Aorta (tissue), 5 donors: ENCODE measurements at regions not wholly inside any gene's neighbourhood (a gene's known extent, or its start where the extent isn't known, plus 50 kb on each side); places are given as distances from the start of the nearest gene placed in this dataset.

Source experiments
- ATAC-seq: fragments of 200-7000 bp; cut with Tn5 transposase; one replicate; pipeline ENCODE4 v1.9.1; 2022; ENCODE audit warnings: moderate library complexity; ENCODE audit not compliant: low FRiP score
- DNase-seq, 2 donors: peaks; one replicate each; pipeline ENCODE4 v3.0.0-alpha.2; 2020
- H3K27ac ChIP-seq, 2 donors: one replicate each; pipeline ENCODE4 v1.5.1; 2013; ENCODE audit warnings: low read length in 2 of 2, mild to moderate bottlenecking in 2 of 2, moderate library complexity in 2 of 2, control low read depth in 1 of 2, inconsistent platforms in 1 of 2, low read depth in 1 of 2
- H3K27me3 ChIP-seq, 2 donors: one replicate each; pipeline ENCODE4 v1.6.1; 2013; ENCODE audit warnings: control low read depth in 1 of 2, low read length in 1 of 2, mild to moderate bottlenecking in 1 of 2, moderate library complexity in 1 of 2; ENCODE audit not compliant: insufficient read depth in 2 of 2, control insufficient read depth in 1 of 2
- H3K36me3 ChIP-seq, 2 donors: one replicate each; pipeline ENCODE4 v1.6.1; 2013; ENCODE audit warnings: control low read depth in 1 of 2, low read length in 1 of 2, mild to moderate bottlenecking in 1 of 2; ENCODE audit not compliant: insufficient read depth in 2 of 2, control insufficient read depth in 1 of 2
- H3K4me1 ChIP-seq, 2 donors: one replicate each; pipeline ENCODE4 v1.6.1; 2013; ENCODE audit warnings: low read length in 2 of 2, control low read depth in 1 of 2, mild to moderate bottlenecking in 1 of 2, moderate library complexity in 1 of 2; ENCODE audit not compliant: insufficient read depth in 2 of 2, control insufficient read depth in 1 of 2
- H3K4me3 ChIP-seq, 2 donors: one replicate each; pipeline ENCODE4 v1.5.1; 2013; ENCODE audit warnings: low read length in 2 of 2, control low read depth in 1 of 2, mild to moderate bottlenecking in 1 of 2
- H3K9me3 ChIP-seq: one replicate; pipeline ENCODE4 v1.6.1; 2013; ENCODE audit warnings: mild to moderate bottlenecking, low read length; ENCODE audit not compliant: control insufficient read depth
- WGBS, 2 donors: extraction: QIAGEN DNeasy Blood & Tissue Kit; methylation state at CpG; one replicate each; pipeline ENCODE4 v1.1.7; 2013; 5-methylcytosine and 5-hydroxymethylcytosine counted together
- intact Hi-C, 2 donors: fragments of 100-400 bp; cut with DNase I; formaldehyde crosslinking; loops; one replicate each; pipeline versions ENCODE4 v1.14.2 to v1.15.0; 2022
- donor health status: healthy with polysubstance abuse.
- donor health status: Bipolar disorder and iron deficiency.
- donor health status: DM: no; HTN: no; CAD: no.
- donor health status: DM: no; HTN: no; CAD: no.
- donor health status: DM: yes; HTN: yes; CAD: no.

GRCh38 chr14:76264384-76264783 lies 111.6 kb upstream of the ESRRB start:
- no peak for DNase-seq
- Histone ChIP-seq H3K36me3 (no peaks in the 10 kb centered on the region), H3K4me1 (no peaks in the 10 kb centered on the region), H3K4me3 (no peak overlapping the region), H3K27me3 (no peaks in the 10 kb centered on the region), H3K27ac (no peak overlapping the region), H3K9me3 (no peaks in the 10 kb centered on the region)
- no peak for ATAC-seq
- WGBS, 2 donors, result 82 to 91% methylated on average over 6 of the region's 6 CpGs
- intact Hi-C loops, result no loop called here

- Histone ChIP-seq H3K4me3 (peak overlapping the region; percentile 6 to 45), H3K27me3 (no peaks in the 10 kb centered on the region), H3K27ac (no peak overlapping the region), H3K9me3 (no peaks in the 10 kb centered on the region), H3K4me1 (no peaks in the 10 kb centered on the region), H3K36me3 (no peaks in the 10 kb centered on the region)
- intact Hi-C loops, result no loop called here
- 23 to 24% methylated on average over 27 of the region's 27 CpGs for WGBS, 2 donors
- ATAC-seq, result peak; percentile 82
- DNase-seq, result peak; percentile 69 to 92
Observed at GRCh38 chr14:76267322-76268046, 108.5 kb upstream of the ESRRB start.

- no peaks in the 10 kb centered on the region for H3K4me1 ChIP-seq
- no peaks in the 10 kb centered on the region for H3K27me3 ChIP-seq
- ATAC-seq, result no peak
- no peaks in the 10 kb centered on the region for H3K9me3 ChIP-seq
- intact Hi-C loops, result no loop called here
- H3K27ac ChIP-seq, result no peak overlapping the region
- DNase-seq, result no peak
- 13 to 16% methylated on average over 8 of the region's 8 CpGs for WGBS, 2 donors
- peak overlapping the region; percentile 6 to 45 for H3K4me3 ChIP-seq
- no peaks in the 10 kb centered on the region for H3K36me3 ChIP-seq
Observed at GRCh38 chr14:76268047-76268431, 107.9 kb upstream of the ESRRB start.

- WGBS, 2 donors, result 79 to 80% methylated on average over 9 of the region's 9 CpGs
- Histone ChIP-seq H3K4me3 (no peak overlapping the region), H3K27me3 (no peaks in the 10 kb centered on the region), H3K36me3 (no peaks in the 10 kb centered on the region), H3K9me3 (no peaks in the 10 kb centered on the region), H3K27ac (no peak overlapping the region), H3K4me1 (no peaks in the 10 kb centered on the region)
- no peak for DNase-seq
- intact Hi-C loops, result no loop called here
- no peak for ATAC-seq
Observed at GRCh38 chr14:76268700-76269099, 107.2 kb upstream of the ESRRB start.

GRCh38 chr14:76271041-76271755 lies 104.7 kb upstream of the ESRRB start:
- Histone ChIP-seq H3K27me3 (no peaks in the 10 kb centered on the region), H3K4me1 (no peaks in the 10 kb centered on the region), H3K4me3 (no peak overlapping the region), H3K27ac (no peak overlapping the region), H3K9me3 (no peaks in the 10 kb centered on the region), H3K36me3 (no peaks in the 10 kb centered on the region)
- intact Hi-C loops, result no loop called here
- ATAC-seq (no peak), DNase-seq (no peak)
- WGBS, 2 donors, result 64 to 71% methylated on average over 15 of the region's 15 CpGs

GRCh38 chr14:76272349-76272748 lies 103.6 kb upstream of the ESRRB start:
- intact Hi-C loops, result no loop called here
- ATAC-seq (no peak), DNase-seq (no peak)
- H3K27me3 ChIP-seq, result no peaks in the 10 kb centered on the region
- no peaks in the 10 kb centered on the region for H3K36me3 ChIP-seq
- H3K9me3 ChIP-seq, result no peaks in the 10 kb centered on the region
- no peak overlapping the region for H3K27ac ChIP-seq
- no peak overlapping the region for H3K4me3 ChIP-seq
- no peaks in the 10 kb centered on the region for H3K4me1 ChIP-seq

GRCh38 chr14:76272774-76273173 lies 103.2 kb upstream of the ESRRB start:
- H3K9me3 ChIP-seq, result no peaks in the 10 kb centered on the region
- no peaks in the 10 kb centered on the region for H3K27me3 ChIP-seq
- intact Hi-C loops, result no loop called here
- H3K4me1 ChIP-seq, result no peaks in the 10 kb centered on the region
- no peak overlapping the region for H3K4me3 ChIP-seq
- ATAC-seq, result no peak
- no peaks in the 10 kb centered on the region for H3K36me3 ChIP-seq
- no peak for DNase-seq
- H3K27ac ChIP-seq, result no peak overlapping the region

- no peak overlapping the region for H3K4me3 ChIP-seq
- no peaks in the 10 kb centered on the region for H3K36me3 ChIP-seq
- H3K27ac ChIP-seq, result no peak overlapping the region
- DNase-seq (no peak), ATAC-seq (no peak)
- H3K4me1 ChIP-seq, result no peaks in the 10 kb centered on the region
- no peaks in the 10 kb centered on the region for H3K9me3 ChIP-seq
- WGBS, 2 donors, result 71 to 73% methylated on average over 2 of the region's 2 CpGs
- H3K27me3 ChIP-seq, result no peaks in the 10 kb centered on the region
- intact Hi-C loops, result no loop called here
Observed at GRCh38 chr14:76273346-76273745, 102.6 kb upstream of the ESRRB start.

GRCh38 chr14:76274324-76274723 lies 101.6 kb upstream of the ESRRB start:
- Histone ChIP-seq H3K27me3 (no peaks in the 10 kb centered on the region), H3K4me1 (no peaks in the 10 kb centered on the region), H3K36me3 (no peaks in the 10 kb centered on the region), H3K4me3 (no peak overlapping the region), H3K27ac (no peak overlapping the region), H3K9me3 (peaks cover under 1% of the 10 kb centered on the region)
- intact Hi-C loops, result no loop called here
- WGBS, 2 donors, result 83 to 89% methylated on average over 3 of the region's 3 CpGs
- no peak for DNase-seq
- no peak for ATAC-seq
